ENCODE measurements at regions not wholly inside any gene's neighbourhood (a gene's known extent, or its start where the extent isn't known, plus 50 kb on each side); places are given as distances from the start of the nearest gene placed in this dataset.

GRCh38 chr2:8174641-8175257 is 507.1 kb upstream of the ID2 start:
- no peak for ATAC-seq
- no peaks in the 10 kb centered on the region for H3K27me3 ChIP-seq
- DNase-seq, result no peak
- H3K36me3 ChIP-seq, result no peaks in the 10 kb centered on the region
- no peaks in the 10 kb centered on the region for H3K9me3 ChIP-seq
- H3K4me3 ChIP-seq, result no peak overlapping the region
- in situ Hi-C loops (cut with MboI; ENCODE audit: low sequenced_read_pairs in 4 of 4) (no loop called here), intact Hi-C loops (cut with DNase I; ENCODE audit: low total_unique reads) (no loop called here)
- H3K4me1 ChIP-seq, result no peaks in the 10 kb centered on the region
- no peak overlapping the region for H3K27ac ChIP-seq
- no peak for TF ChIP-seq POLR2A (IDR thresholded peaks at IDR 0.05)
- TF ChIP-seq CTCF (IDR thresholded peaks at IDR 0.05 in 4 of 5, conservative IDR thresholded peaks at IDR 0.05 in 1 of 5), result no peak

DNA sequence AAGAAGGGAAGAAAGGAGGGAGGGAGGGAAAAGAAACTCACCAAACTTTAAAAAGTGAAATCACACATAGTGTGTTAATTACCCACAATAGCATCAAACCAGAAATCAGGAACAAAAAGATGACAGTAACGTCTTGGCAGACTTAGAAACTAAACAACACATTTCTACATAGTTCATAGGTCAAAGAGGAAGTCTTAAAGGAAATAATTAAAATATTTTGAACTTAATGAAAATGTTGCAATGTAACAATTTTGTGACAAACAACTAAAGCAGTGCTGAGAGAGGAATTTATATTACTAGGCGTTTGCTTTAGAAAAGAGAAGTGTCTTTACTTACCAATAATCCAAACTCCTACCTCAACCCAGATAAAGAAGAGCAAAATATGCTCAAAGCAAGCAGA is 505.0 kb upstream of the ID2 start:
- DNase-seq (no peak), ATAC-seq (no peak)
- H3K27ac ChIP-seq, result no peak overlapping the region

GRCh38 chr2:8177566-8177965 is 504.3 kb upstream of the ID2 start:
- DNase-seq (no peak), ATAC-seq (no peak)
- TF ChIP-seq POLR2A (IDR thresholded peaks at IDR 0.05) (no peak), CTCF (IDR thresholded peaks at IDR 0.05 in 4 of 5, conservative IDR thresholded peaks at IDR 0.05 in 1 of 5) (no peak)
- in situ Hi-C loops (cut with MboI; ENCODE audit: low sequenced_read_pairs in 4 of 4), result no loop called here
- Histone ChIP-seq H3K36me3 (no peaks in the 10 kb centered on the region), H3K27me3 (no peaks in the 10 kb centered on the region), H3K9me3 (no peaks in the 10 kb centered on the region), H3K4me1 (no peaks in the 10 kb centered on the region), H3K4me3 (no peak overlapping the region), H3K27ac (no peak overlapping the region)
- intact Hi-C loops (cut with DNase I; ENCODE audit: low total_unique reads), result no loop called here

More for the DNA sequence above, 505.0 kb upstream of the ID2 start:
- H3K36me3 ChIP-seq, result no peaks in the 10 kb centered on the region
- H3K27me3 ChIP-seq, result no peaks in the 10 kb centered on the region
- H3K4me1 ChIP-seq, result no peaks in the 10 kb centered on the region
- no peaks in the 10 kb centered on the region for H3K9me3 ChIP-seq
- no peak overlapping the region for H3K4me3 ChIP-seq
- intact Hi-C loops (cut with DNase I; ENCODE audit: low total_unique reads) (no loop called here), in situ Hi-C loops (cut with MboI; ENCODE audit: low sequenced_read_pairs in 4 of 4) (no loop called here)
- TF ChIP-seq CTCF (IDR thresholded peaks at IDR 0.05 in 4 of 5, conservative IDR thresholded peaks at IDR 0.05 in 1 of 5), result no peak
- TF ChIP-seq POLR2A (IDR thresholded peaks at IDR 0.05), result no peak

- ATAC-seq (no peak), DNase-seq (peak in 1 of 2 donors; percentile 20)
- TF ChIP-seq POLR2A (IDR thresholded peaks at IDR 0.05), result no peak
- no peak for TF ChIP-seq CTCF (IDR thresholded peaks at IDR 0.05 in 4 of 5, conservative IDR thresholded peaks at IDR 0.05 in 1 of 5)
- in situ Hi-C loops (cut with MboI; ENCODE audit: low sequenced_read_pairs in 4 of 4), result no loop called here
- Histone ChIP-seq H3K27ac (no peak overlapping the region), H3K27me3 (no peaks in the 10 kb centered on the region), H3K36me3 (no peaks in the 10 kb centered on the region), H3K4me3 (no peak overlapping the region), H3K9me3 (no peaks in the 10 kb centered on the region), H3K4me1 (no peaks in the 10 kb centered on the region)
- intact Hi-C loops (cut with DNase I; ENCODE audit: low total_unique reads), result no loop called here
These were observed 502.9 kb upstream of the ID2 start for GRCh38 chr2:8178911-8179310.

DNA sequence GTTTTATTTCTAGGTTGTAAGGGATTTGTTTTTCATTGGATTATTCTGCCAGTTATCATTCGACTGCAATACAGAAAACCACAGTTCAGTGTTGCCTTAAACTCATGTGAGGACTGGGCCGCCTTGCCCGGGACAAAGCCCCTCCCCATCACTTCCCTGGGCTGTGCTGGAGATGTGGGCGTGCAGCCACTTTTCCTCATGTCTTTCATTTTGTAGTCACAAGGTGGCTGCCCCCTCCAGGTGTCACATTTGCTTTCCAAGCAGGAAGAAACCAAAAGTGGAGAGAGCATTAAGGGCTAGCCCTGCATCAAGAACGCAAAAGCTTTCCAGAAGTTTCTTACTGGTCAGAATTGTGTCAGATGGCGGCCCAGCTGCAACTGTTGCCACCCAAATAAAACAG is 492.5 kb upstream of the ID2 start:
- Histone ChIP-seq H3K36me3 (no peaks in the 10 kb centered on the region), H3K4me1 (no peaks in the 10 kb centered on the region), H3K9me3 (no peaks in the 10 kb centered on the region), H3K27me3 (no peaks in the 10 kb centered on the region), H3K27ac (no peak overlapping the region), H3K4me3 (no peak overlapping the region)
- no peak for DNase-seq
- in situ Hi-C loops (cut with MboI; ENCODE audit: low sequenced_read_pairs in 4 of 4), result no loop called here
- ATAC-seq, result no peak
- TF ChIP-seq POLR2A (IDR thresholded peaks at IDR 0.05) (no peak), CTCF (IDR thresholded peaks at IDR 0.05 in 4 of 5, conservative IDR thresholded peaks at IDR 0.05 in 1 of 5) (no peak)
- intact Hi-C loops (cut with DNase I; ENCODE audit: low total_unique reads), result no loop called here
